HCEC 1CT (cell line): ENCODE measurements at regions not wholly inside any gene's neighbourhood (a gene's known extent, or its start where the extent isn't known, plus 50 kb on each side); places are given as distances from the start of the nearest gene placed in this dataset.

Experiments
- DNase-seq: peaks from one replicate; pipeline ENCODE4 v3.0.0-alpha.2; 2017

DNA sequence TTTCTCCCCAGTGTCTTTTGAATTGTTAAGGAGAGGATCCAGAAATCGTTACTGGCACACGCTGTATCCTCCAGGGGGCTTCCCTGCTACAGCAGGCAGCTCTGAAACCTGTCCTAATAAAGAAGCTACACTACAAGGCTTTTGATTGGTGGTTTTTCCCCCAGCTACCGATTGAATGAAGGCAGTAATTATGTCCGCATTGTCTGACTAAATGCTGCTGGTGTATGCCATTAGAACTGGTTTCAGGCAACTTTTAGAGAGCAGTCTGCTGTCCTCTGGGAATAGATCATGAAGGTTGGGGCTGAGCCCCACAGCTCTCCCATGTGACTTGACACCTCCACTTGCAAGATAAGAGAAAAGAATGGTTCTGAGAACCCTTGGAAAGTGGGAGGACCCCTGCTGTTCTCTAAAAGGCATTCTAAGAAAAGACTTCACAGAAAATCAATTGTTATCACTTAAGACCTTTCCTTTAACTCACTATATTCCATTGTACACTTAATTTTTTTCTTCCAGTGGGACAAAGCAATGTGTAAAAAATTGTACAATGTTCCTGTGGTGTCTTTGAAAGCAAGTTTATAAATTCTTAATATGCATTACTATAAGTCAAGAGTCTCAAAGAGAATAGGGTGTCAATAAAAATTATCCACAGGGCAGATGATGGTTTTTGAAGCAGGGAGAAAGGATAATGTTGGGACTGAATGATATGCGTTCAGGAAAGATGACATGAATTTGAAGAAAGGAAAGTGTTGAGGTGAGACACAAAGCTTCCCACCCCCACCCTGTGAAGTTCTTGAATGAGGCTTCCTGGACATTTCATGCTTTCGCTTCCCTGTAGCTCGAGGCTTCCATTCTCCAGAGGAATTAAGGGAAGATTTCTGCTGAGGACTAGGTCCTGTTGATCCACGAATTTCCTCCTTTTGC lies 53.0 kb upstream of the DAZL start:
- DNase-seq: no peak

DNA sequence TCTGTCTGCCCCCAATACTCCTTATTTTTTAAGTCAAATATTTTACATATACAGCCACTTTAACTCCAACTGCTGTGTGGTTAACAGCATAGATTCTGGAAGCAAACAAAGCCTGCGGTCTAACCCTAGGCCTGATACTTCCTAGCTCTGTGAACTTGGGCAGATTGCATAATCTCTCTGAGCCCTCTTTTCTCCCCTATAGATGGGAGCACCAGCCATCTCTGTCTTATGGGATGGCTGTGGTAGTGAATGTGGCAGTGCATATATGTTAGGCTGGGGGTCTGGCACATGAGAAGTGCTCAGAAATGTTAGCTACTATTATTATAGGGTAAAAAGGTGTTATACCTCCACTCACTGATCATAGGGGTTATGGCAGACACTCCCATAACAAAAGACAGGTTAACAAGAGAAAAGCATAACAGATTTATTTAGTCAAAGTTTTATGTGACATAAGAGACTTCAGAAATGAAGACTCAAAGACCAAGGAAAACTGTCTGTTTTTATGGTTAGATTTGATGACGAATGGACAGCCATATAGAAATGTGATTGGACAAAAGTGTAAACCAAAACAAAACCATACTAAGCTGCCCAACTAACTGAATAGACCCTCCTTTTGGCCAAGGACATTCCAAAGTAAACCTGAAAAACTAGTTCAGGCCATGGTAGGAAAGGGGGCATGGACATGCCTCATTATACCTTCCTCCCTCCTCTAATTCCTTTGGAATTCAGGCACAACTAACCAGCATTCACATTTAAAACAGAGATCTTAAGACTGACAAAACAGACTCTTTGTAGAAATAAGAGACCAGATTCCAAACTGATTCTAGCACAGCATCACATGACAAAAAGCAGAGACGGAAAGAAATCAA lies 53.9 kb upstream of the DAZL start:
- no peak for DNase-seq

DNA sequence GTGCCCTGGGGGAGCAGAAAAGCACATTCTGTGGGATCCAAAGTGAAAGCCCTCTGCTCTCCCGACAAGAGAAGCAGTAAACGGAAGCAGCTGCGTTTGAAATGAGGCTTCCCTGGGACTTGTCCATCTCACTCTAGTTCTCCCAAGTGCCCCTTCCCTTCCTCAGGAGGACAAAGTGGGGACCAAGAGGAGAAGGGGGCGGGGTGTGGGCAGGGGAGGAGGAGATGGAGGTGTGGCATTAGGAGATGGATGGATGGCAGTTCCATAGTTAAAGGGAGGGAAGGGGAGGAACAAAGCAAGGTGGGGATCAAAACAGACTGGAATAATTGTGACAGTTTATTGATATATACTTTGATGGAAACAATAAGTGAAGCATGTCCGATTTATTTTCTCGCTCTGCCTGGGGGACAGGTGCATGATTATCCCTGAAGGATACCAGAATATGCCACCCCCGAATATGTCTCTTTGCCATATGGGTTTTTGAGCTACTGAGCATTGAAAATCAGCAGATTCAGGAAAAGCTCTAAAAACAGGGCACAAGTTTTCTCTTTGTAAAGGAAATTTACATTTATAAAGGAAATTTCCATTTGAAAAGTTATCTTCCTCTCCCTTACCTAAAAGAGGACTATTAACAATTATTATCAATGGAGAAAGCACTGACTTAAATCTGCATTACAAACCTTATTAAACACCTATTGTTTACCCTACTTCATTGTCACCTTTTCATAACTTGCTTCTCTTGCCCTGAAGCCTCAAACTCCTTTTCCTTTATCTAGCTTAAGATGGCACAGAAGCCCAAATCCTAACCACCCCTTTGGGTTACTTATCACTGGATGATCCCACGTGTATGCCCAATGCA lies 58.9 kb upstream of the DAZL start:
- DNase-seq: no peak

DNA sequence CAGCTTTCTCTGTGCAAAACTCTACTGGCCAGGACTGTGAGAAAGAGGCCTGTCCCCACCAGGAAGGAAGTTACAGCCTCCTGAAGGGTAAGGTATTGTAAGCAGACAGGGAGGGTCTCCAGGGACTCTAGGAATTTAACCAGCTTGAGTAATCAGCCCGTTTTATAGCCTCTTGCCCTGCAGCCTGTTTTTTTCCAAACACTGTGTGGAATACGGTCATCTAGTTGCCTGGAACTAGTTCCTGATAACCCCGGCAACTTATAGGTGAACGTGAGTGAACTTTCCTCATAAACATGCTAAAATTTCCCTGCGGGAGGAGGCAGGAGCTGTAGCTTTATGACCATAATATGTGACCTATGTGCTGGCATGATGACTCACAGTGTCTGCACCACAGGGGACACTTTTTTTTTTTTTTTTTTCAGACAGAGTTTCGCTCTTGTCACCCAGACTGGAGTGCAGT lies 60.1 kb upstream of the DAZL start:
- no peak for DNase-seq

DNA sequence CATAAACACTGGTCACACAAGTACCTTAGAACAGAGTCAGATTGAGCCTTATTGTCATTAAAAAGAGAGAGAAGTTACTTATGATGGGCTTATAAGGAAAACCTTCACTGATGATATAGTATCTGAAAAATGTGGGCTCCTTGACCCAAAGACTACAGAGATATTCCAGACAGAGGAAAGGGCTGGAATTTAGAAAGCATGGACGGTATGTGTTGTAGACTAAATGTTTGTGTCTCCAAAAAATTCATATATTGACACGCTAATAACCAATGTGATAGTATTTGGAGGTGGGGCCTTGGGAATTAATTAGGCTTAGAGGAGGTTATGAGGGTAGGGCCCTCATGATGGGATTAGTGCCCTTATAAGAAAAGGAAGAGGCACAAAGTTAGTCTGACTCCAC lies 61.0 kb upstream of the DAZL start:
- no peak for DNase-seq

DNA sequence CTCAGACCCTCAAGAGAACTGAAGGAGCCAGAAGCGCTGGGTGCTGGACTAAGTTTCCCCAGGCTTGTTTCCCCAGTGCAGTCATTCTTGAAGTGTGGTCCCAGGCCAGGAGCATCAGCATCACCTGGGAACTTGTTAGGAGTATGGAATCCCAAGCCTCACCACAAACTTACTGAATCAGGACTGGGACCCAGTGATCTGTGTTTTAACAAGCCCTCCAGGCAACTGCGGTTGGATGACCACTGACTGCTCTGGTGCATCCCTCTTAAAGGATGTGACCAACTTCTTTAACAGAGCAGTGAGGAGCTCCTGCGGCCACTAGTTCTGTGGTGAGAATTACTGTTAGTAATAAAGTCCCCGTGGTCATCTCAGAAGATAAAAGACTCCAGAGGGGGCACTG lies 62.4 kb upstream of the DAZL start:
- no peak for DNase-seq

DNA sequence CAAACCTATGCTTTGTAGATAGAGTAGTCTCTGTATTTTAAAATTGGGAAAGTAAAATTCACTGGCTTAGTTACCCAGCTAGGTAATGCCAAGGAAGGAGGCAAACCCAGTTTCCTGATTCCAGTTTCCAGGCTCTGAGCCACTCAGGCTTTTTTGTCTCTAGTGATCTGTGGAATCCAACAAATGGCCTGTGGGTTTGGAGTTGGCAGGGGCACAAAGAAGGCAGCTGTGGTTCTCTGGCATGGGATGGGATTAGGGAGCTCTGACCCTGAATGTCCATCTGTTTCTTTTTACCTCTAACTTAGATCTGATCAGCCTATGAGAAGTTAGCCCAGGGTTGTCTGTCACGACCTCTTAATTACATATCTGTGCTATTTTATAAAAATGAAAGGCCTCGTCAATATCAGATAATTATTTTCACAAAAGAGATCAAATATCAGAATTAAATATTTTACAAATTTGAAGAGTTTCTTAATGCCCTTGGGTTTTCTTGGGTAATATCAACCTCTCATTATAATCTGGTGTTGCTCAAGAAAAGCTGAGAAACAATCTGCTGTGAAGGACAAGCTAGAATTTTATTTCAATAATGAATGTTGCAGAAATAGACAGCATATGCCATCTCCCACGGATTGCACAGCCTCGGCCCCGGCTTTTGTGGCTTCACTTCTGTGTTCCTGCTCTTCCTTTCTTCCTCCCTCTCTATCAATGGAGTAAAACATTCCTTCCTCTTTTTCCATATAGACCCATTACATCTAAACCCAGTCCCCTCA lies 63.7 kb upstream of the DAZL start:
- no peak for DNase-seq

DNA sequence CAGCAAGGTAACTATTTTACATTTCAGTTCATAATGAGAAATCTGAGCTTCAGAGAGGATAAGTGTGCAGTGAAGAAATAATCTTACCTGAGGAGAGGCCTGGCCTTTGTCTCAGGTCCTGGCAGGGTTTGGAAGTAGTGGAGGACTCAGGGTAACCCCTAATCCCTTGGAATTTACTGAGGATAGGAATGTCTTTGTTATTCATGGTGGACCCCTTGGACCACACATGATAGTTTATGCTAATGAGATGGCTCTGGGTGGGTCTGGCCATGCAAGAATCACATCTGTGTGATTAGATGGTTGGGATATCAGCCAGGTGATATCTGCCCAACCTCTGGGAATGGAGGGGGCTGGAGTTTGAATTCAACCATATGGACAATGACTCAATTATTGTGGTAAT lies 65.0 kb upstream of the DAZL start:
- no peak for DNase-seq

DNA sequence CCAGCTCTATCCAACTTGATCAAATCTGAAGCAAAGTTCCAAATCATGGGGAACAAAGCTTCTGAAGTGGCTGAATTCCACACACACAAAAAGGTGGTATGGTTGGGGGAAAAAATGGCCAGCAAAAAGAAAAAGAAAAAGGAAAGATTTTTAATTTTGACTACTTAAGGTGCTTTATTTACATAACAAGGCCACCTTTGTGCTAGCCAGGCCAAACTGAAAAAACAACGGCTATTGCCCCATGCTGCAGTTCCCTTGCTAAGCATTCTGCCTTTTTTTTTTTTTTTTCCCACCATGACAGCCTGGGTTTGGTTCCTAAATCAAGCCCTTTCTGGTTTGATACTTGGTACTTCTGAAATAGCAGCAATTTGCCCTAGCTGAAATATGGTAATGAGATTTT lies 66.5 kb upstream of the DAZL start:
- no peak for DNase-seq

DNA sequence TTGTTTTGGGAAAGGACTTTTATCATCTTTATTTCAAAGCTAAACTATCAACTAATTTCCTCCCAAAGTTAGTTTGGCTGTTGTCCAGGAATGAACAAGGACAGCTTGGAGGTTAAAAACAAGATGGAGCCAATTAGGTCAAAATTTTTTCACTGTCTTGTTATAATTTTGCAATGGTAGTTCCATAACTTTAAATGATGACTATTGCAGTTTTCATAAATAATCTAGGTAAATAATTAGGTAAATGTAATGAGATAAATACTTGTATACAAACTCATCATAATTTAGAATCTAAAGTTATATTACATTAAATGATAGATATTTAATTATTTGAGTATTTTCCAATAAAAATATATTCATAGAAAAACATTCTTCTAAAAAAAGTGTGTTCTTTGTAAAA lies 68.3 kb upstream of the DAZL start:
- no peak for DNase-seq

DNA sequence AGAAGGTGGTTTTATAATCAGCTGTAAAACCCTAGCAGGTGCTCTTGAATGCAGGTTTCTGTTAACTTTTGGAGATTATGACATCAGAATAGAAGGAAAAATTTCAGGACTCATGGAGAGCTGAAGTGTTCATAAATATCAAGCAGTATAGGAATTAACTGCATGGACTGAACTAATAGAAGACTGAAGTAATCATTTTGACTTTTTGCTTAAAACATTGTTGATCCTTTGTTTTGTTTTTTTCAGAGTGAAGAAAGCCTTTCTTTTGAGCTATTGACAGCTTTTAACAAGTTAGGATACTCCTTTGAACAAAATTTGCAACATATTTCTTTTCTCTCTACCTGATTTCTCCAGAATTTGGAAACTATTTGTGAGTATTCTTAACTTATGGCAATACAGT lies 70.6 kb upstream of the DAZL start:
- DNase-seq: no peak

DNA sequence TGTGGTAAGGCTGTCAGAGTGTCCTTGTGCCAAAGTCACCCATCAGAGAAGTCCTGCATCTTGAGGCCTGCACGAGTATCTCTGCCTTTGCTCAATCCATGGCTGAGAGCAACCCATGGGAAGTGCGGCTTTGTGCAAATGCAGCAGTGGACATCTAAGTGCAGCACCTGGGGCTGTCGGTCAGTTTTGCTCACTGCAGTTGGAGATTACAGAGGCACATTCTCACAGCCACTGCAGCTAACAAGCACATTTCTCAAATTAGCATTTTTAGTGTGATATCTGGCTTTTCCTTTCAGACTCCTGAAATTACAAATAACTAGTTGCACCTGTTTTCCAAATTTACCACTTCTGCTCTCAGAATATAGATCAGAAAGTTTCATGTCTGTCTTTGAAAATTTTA lies 81.5 kb upstream of the DAZL start:
- DNase-seq: no peak

DNA sequence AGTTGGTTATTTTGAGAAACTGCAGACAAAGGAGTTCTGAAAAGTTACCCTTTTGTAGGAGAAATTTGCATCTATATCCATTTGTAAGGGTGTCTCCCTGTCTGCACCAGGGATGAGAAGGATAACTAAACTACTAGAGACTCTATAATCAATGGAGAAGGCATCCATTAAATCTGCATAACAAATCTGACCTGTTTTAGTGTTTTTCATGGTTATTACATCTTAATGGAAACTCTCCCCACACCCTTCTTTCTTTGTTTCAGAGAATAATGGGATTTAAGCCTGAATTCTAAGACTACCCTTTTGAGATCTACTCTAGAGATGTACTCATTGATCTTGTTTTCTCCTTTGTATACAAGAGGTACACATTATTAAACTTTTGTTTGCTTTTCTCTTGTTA lies 82.0 kb upstream of the DAZL start:
- no peak for DNase-seq

DNA sequence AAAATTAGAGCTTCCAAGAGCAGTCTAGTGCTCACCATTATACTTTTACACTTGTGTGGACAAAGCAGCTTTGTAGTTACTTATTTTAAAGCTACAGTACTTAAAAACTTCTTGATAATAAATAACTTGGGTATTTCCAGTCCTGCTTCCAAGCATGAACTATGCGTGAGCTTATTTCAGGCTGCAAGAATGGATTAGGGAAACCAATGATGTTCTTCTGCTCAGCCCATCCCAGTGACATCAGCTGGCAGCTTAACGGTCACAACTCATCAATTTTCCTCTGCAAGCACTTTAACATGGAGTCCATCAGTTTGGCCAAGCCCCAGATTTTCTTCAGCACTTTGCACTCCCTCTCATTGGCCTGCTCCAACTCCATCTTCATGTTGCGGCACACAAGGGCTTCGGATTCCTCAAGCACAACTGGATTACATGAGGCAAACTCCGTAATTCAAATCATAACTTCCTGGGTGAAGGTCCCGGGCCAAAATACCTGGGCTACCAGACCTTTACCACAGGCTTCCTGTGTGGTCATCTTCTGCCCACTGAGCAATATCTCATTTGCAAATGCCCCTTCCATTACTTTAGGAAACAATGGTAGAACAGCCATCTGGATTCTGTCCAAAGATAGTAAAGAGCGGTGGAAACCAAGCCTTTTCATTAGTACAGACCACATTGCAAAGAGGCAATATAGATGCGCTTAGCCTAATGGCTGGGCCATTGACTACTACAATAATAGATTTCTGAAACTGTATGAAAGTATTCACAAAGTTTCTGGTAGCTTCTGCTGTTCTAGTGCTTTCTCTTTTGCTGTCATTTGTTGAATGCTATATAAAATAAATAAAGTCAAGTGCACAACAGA lies 87.5 kb upstream of the DAZL start:
- DNase-seq: no peak

DNA sequence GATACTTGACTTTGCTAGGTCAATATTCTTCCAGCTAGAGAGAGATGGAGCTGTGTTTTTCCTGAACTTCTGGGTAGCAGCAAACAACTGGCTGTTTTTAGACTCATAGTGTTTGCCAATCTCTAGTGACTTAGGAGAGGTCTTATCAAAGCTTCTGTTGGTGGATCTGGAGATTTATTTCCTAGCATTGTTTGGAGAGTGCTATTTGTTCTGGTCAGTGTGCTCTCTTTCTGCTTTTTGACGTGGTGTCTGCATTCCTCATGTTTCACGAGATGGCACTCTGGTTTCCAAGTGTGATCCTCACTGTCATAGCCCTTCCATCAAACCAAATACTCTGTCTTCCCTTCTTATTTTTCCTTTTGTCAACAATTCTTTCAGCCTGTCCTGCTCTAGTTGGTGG lies 88.6 kb upstream of the DAZL start:
- no peak for DNase-seq

DNA sequence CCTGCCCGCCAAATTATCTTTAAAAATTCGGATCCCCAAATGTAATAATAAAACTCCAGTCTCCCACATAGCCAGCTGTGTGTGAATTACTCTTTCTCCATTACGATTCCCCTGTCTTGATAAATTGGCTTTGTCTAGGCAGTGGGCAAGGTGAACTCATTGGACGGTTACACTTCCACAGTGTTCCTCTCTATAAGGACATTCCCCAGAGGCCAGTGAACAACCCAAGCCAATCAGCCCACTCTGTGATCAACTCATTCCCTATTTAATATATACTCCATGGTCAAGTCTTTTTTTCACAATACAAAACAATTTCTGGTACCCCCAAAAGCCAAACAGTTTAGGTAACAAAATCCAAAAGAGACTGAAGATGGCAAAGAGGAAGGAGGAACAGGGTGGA lies 90.5 kb upstream of the DAZL start:
- DNase-seq: no peak

DNA sequence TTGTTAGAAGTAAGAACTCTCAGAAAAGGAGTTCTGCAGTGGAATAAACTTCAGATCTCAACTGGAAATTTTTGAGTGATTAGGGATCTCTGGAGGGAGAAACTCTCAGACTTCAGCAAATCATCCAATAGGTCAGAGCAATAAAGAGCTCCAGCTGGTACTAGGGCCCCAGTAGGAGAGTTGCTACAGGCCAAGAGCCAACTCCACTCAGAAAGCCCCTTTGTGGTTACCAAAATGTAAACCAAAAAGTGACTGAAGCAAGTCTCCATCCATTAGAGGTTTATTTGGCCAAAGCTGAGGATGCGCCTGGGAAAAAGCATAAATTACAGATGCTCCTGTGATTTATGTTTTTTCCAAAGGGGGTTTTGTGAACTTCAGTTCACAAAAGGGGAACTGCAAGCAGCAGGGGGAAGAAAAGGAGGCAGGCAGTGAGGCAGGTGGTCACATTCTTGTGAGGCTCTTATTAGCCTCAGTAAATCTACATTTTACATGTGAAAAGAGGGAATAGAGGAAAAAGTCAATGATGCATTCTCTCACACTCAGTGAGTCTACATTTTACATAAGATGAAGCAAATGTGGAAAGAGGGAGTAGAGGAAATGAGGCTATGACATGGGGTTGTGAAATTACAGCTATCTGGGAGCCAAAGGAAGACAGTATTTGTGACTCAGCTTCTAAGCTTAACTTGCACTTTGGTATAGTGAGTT lies 92.4 kb upstream of the DAZL start:
- peak; percentile 68 for DNase-seq

DNA sequence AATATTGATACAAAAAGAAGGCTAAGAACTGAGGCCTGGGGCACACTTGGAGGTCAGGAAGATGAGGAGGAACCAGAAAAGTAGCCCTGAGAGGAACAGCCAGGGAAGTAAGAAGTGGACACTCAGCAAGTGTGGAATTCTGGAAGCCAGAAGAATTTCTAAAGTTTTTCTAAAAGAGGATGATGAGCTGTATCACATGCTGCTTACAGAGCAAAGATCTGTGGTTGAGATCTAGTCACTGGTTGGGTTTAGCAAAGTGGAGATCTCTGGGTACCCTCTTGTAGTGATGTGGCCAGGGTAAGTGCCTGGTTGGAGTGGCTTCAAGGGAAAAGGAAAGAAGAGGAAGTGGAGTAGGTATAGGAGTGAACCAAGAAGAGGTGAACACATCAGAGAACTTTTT lies 95.4 kb upstream of the DAZL start:
- DNase-seq: no peak

DNA sequence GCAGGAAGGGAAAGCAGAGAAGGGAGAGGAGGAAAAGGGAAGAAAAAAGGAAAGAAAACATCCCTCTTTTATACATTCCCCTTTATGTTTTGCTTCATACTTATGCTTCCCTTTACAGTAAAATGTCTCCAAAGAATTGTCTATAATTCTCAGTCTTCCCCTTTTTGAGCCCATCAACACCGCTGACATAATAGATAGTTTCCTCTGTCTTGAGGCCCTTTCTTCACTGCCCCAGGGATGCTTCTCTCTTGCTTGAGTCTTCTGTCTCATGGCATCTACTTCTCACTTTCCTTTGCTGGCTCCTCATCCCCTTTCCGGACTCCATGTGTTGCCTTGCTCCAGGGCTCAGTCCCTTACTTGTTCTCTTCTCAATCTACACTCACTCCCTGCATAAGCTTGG lies 99.7 kb upstream of the DAZL start:
- DNase-seq: no peak

DNA sequence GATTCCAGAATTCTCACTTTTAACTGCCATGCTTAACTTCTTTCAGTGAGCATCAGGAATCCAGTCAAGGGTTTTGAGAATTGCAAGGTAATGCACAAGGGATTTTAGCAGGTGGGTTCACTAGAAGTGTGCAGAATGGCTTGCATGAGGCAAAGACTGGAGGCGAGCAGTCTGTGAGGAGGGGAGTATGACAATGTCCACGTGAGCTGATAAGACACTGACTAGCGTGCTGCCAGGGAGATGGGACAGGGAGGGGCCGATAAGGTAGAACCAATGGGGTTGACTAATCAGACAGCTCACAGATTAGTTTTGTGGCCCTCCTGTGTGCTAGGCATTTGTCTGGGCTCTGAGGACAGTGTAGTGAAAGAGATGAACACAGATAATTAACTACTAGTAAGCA lies 102.0 kb upstream of the DAZL start:
- no peak for DNase-seq

DNA sequence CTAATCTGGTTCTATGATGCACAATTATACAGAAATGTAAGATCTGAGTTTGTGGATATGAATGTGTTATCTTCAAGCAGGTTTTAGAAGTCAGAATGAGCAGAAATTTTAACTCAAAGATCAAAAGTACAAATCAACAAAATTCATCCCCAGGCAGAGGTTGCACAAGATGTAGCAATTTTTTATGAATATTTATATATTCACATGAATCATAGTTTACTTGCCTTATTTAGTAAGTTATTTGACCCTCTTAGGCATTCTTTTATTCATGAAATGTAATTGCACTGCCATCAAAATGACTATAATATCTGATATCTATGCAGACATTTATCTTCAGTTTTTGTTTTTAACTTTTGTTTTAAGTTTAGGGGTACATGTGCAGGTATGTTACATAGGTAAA lies 103.1 kb upstream of the DAZL start:
- DNase-seq: peak; percentile 54
